GM23248 (cell line): ENCODE measurements at regions not wholly inside any gene's neighbourhood (a gene's known extent, or its start where the extent isn't known, plus 50 kb on each side); places are given as distances from the start of the nearest gene placed in this dataset.

Experiments used
- EZH2 ChIP-seq: fragments of 200-600 bp; sonication (generic); IDR thresholded peaks from 2 replicates; pipeline ENCODE4 v1.6.1; 2018; ENCODE audit warnings: antibody characterized with exemption, mild to moderate bottlenecking; ENCODE audit not compliant: insufficient read depth, poor library complexity, severe bottlenecking
- EZH2phosphoT487 ChIP-seq: fragments of 200-600 bp; sonication (generic); IDR thresholded peaks from 2 replicates; pipeline ENCODE4 v1.6.1; 2018; ENCODE audit warnings: antibody characterized with exemption, moderate library complexity, mild to moderate bottlenecking, low read depth; ENCODE audit not compliant: insufficient read depth

- TF ChIP-seq EZH2phosphoT487 (no peak), EZH2 (no peak)
Observed at GRCh38 chr3:107153981-107154380, 223.3 kb upstream of the CCDC54 start.
